ENCODE measurements at regions not wholly inside any gene's neighbourhood (a gene's known extent, or its start where the extent isn't known, plus 50 kb on each side); places are given as distances from the start of the nearest gene placed in this dataset.

GRCh38 chr1:14486401-14487201, 111.9 kb upstream of the KAZN start:
- H3K79me2 ChIP-seq = no peaks in the 10 kb centered on the region
- H3K36me3 ChIP-seq (replicated peaks; ENCODE audit: insufficient read depth, low read depth) = no peaks in the 10 kb centered on the region
- no peaks in the 10 kb centered on the region for H3K9me2 ChIP-seq (replicated peaks; ENCODE audit: insufficient read depth)
- no peak overlapping the region for H3K27ac ChIP-seq
- no peaks in the 10 kb centered on the region for H3K27me3 ChIP-seq
- no peak for DNase-seq (ENCODE audit: low spot score)
- no peak overlapping the region for H2AFZ ChIP-seq
- TF ChIP-seq CTCF (IDR thresholded peaks at IDR 0.05; ENCODE audit: poor library complexity) (no peak), EZH2 (IDR thresholded peaks at IDR 0.05; ENCODE audit: borderline replicate concordance) (no peak), EZH2phosphoT487 (IDR thresholded peaks at IDR 0.05; ENCODE audit: low read depth, severe bottlenecking, unreplicated experiment) (no peak)
- no peak overlapping the region for H3K4me2 ChIP-seq
- no peak overlapping the region for H3K4me3 ChIP-seq
- no peaks in the 10 kb centered on the region for H3K9me3 ChIP-seq (ENCODE audit: low read depth)
- H3K4me1 ChIP-seq (ENCODE audit: insufficient read depth) = no peaks in the 10 kb centered on the region
- no peaks in the 10 kb centered on the region for H4K20me1 ChIP-seq (ENCODE audit: insufficient read depth, poor library complexity, severe bottlenecking)
- 48% methylated on average over 8 of the region's 8 CpGs for WGBS (ENCODE audit: low lambda C conversion rate, missing lambda C conversion rate)

- Histone ChIP-seq H3K9me2 (replicated peaks; ENCODE audit: insufficient read depth) (no peaks in the 10 kb centered on the region), H3K36me3 (replicated peaks; ENCODE audit: insufficient read depth, low read depth) (no peaks in the 10 kb centered on the region), H3K4me3 (no peak overlapping the region), H3K27ac (no peak overlapping the region), H2AFZ (no peak overlapping the region), H3K4me2 (no peak overlapping the region), H3K79me2 (no peaks in the 10 kb centered on the region), H3K4me1 (ENCODE audit: insufficient read depth) (no peaks in the 10 kb centered on the region), H3K27me3 (no peaks in the 10 kb centered on the region), H3K9me3 (ENCODE audit: low read depth) (no peaks in the 10 kb centered on the region), H4K20me1 (ENCODE audit: insufficient read depth, poor library complexity, severe bottlenecking) (no peaks in the 10 kb centered on the region)
- no peak for TF ChIP-seq EZH2phosphoT487 (IDR thresholded peaks at IDR 0.05; ENCODE audit: low read depth, severe bottlenecking, unreplicated experiment)
- TF ChIP-seq EZH2 (IDR thresholded peaks at IDR 0.05; ENCODE audit: borderline replicate concordance) = no peak
- no peak for TF ChIP-seq CTCF (IDR thresholded peaks at IDR 0.05; ENCODE audit: poor library complexity)
- WGBS (ENCODE audit: low lambda C conversion rate, missing lambda C conversion rate) = 63% methylated on average over 3 of the region's 3 CpGs
- DNase-seq (ENCODE audit: low spot score) = no peak
Observed at GRCh38 chr1:14487671-14488070, 110.8 kb upstream of the KAZN start.

GRCh38 chr1:14494911-14495310, 103.6 kb upstream of the KAZN start:
- H3K9me3 ChIP-seq (ENCODE audit: low read depth) = no peaks in the 10 kb centered on the region
- H3K79me2 ChIP-seq = no peaks in the 10 kb centered on the region
- H3K27ac ChIP-seq = no peak overlapping the region
- H3K4me3 ChIP-seq = no peak overlapping the region
- DNase-seq (ENCODE audit: low spot score) = no peak
- no peaks in the 10 kb centered on the region for H3K9me2 ChIP-seq (replicated peaks; ENCODE audit: insufficient read depth)
- no peak for TF ChIP-seq EZH2 (IDR thresholded peaks at IDR 0.05; ENCODE audit: borderline replicate concordance)
- no peaks in the 10 kb centered on the region for H3K4me1 ChIP-seq (ENCODE audit: insufficient read depth)
- 59% methylated on average over 1 of the region's 1 CpG for WGBS (ENCODE audit: low lambda C conversion rate, missing lambda C conversion rate)
- no peaks in the 10 kb centered on the region for H3K36me3 ChIP-seq (replicated peaks; ENCODE audit: insufficient read depth, low read depth)
- H2AFZ ChIP-seq = no peak overlapping the region
- no peaks in the 10 kb centered on the region for H3K27me3 ChIP-seq
- no peaks in the 10 kb centered on the region for H4K20me1 ChIP-seq (ENCODE audit: insufficient read depth, poor library complexity, severe bottlenecking)
- H3K4me2 ChIP-seq = no peak overlapping the region

- H3K79me2 ChIP-seq = no peaks in the 10 kb centered on the region
- DNase-seq (ENCODE audit: low spot score) = no peak
- no peaks in the 10 kb centered on the region for H3K9me2 ChIP-seq (replicated peaks; ENCODE audit: insufficient read depth)
- no peaks in the 10 kb centered on the region for H3K4me1 ChIP-seq (ENCODE audit: insufficient read depth)
- H2AFZ ChIP-seq = no peak overlapping the region
- H3K36me3 ChIP-seq (replicated peaks; ENCODE audit: insufficient read depth, low read depth) = no peaks in the 10 kb centered on the region
- no peaks in the 10 kb centered on the region for H4K20me1 ChIP-seq (ENCODE audit: insufficient read depth, poor library complexity, severe bottlenecking)
- H3K9me3 ChIP-seq (ENCODE audit: low read depth) = no peaks in the 10 kb centered on the region
- no peak for TF ChIP-seq CTCF (IDR thresholded peaks at IDR 0.05; ENCODE audit: poor library complexity)
- no peak for TF ChIP-seq EZH2phosphoT487 (IDR thresholded peaks at IDR 0.05; ENCODE audit: low read depth, severe bottlenecking, unreplicated experiment)
- TF ChIP-seq EZH2 (IDR thresholded peaks at IDR 0.05; ENCODE audit: borderline replicate concordance) = no peak
- H3K27me3 ChIP-seq = no peaks in the 10 kb centered on the region
- 84% methylated on average over 1 of the region's 1 CpG for WGBS (ENCODE audit: low lambda C conversion rate, missing lambda C conversion rate)
- H3K4me3 ChIP-seq = no peak overlapping the region
- H3K27ac ChIP-seq = no peak overlapping the region
- H3K4me2 ChIP-seq = no peak overlapping the region
Observed at GRCh38 chr1:14495381-14495780, 103.1 kb upstream of the KAZN start.

All from hepatocyte (in vitro differentiated cells).